Smooth muscle cell (in vitro differentiated cells): ENCODE measurements at regions not wholly inside any gene's neighbourhood (a gene's known extent, or its start where the extent isn't known, plus 50 kb on each side); places are given as distances from the start of the nearest gene placed in this dataset.

Experiments used
- DNase-seq: peaks from one replicate; lab custom pipeline; 2025; ENCODE audit not compliant: unreplicated experiment; lab: John Stamatoyannopoulos, UW
- H2AFZ ChIP-seq: fragments of 200-600 bp; sonication (generic); 2 replicates; pipeline ENCODE4 v1.6.0; 2016; ENCODE audit warnings: antibody characterized with exemption, low read depth, mild to moderate bottlenecking
- H3F3A ChIP-seq: fragments of 200-600 bp; sonication (generic); 2 replicates; pipeline ENCODE4 v1.6.0; 2017; ENCODE audit warnings: antibody characterized with exemption, low read depth
- H3K27ac ChIP-seq: fragments of 200-600 bp; sonication (generic); 2 replicates; pipeline ENCODE4 v1.5.1; 2016; ENCODE audit warnings: low read depth, mild to moderate bottlenecking
- H3K27me3 ChIP-seq: fragments of 200-600 bp; sonication (generic); 2 replicates; pipeline ENCODE4 v1.6.1; 2016; ENCODE audit warnings: low read depth, mild to moderate bottlenecking
- H3K36me3 ChIP-seq: fragments of 200-600 bp; sonication (generic); 2 replicates; pipeline ENCODE4 v1.5.1; 2016; ENCODE audit warnings: low read depth
- H3K4me1 ChIP-seq: fragments of 200-600 bp; sonication (generic); 2 replicates; pipeline ENCODE4 v1.5.1; 2016; ENCODE audit warnings: low read depth
- H3K4me2 ChIP-seq: fragments of 200-600 bp; sonication (generic); 2 replicates; pipeline ENCODE4 v1.6.0; 2016; ENCODE audit warnings: mild to moderate bottlenecking
- H3K4me3 ChIP-seq: fragments of 200-600 bp; sonication (generic); 2 replicates; pipeline ENCODE4 v1.5.1; 2016; ENCODE audit warnings: mild to moderate bottlenecking
- H3K79me2 ChIP-seq: fragments of 200-600 bp; sonication (generic); 2 replicates; pipeline ENCODE4 v1.6.0; 2016; ENCODE audit warnings: low read depth, mild to moderate bottlenecking
- H3K9ac ChIP-seq: fragments of 200-600 bp; sonication (generic); 2 replicates; pipeline ENCODE4 v1.6.0; 2016; ENCODE audit warnings: low read depth
- H3K9me3 ChIP-seq: fragments of 200-600 bp; sonication (generic); replicated peaks from 2 replicates; pipeline ENCODE4 v1.5.1; 2016; ENCODE audit warnings: low read depth
- H4K20me1 ChIP-seq: fragments of 200-600 bp; sonication (generic); 2 replicates; pipeline ENCODE4 v1.6.0; 2016; ENCODE audit warnings: low read depth
- WGBS: methylation state at CpG from one replicate; pipeline ENCODE4 v1.1.7; 2016; ENCODE audit warnings: low lambda C conversion rate; 5-methylcytosine and 5-hydroxymethylcytosine counted together
- TF ChIP-seq, protein P1 (sequence below): fragments of 200-600 bp; sonication (generic); IDR thresholded peaks from 2 replicates; pipeline ENCODE4 v1.5.1; 2017; ENCODE audit warnings: borderline replicate concordance, mild to moderate bottlenecking, antibody characterized with exemption; ENCODE audit not compliant: insufficient read depth, poor library complexity, severe bottlenecking

GRCh38 chr21:16573578-16573977 lies 843.8 kb downstream of the USP25 start:
- peak overlapping the region; percentile 73 for H3K27ac ChIP-seq
- no peaks in the 10 kb centered on the region for H3K36me3 ChIP-seq
- H4K20me1 ChIP-seq = no peaks in the 10 kb centered on the region
- whole genome bisulfite sequencing = 39% methylated on average over 1 of the region's 1 CpG
- peak overlapping the region; percentile 71 for H2AFZ ChIP-seq
- TF ChIP-seq, protein P1, sequence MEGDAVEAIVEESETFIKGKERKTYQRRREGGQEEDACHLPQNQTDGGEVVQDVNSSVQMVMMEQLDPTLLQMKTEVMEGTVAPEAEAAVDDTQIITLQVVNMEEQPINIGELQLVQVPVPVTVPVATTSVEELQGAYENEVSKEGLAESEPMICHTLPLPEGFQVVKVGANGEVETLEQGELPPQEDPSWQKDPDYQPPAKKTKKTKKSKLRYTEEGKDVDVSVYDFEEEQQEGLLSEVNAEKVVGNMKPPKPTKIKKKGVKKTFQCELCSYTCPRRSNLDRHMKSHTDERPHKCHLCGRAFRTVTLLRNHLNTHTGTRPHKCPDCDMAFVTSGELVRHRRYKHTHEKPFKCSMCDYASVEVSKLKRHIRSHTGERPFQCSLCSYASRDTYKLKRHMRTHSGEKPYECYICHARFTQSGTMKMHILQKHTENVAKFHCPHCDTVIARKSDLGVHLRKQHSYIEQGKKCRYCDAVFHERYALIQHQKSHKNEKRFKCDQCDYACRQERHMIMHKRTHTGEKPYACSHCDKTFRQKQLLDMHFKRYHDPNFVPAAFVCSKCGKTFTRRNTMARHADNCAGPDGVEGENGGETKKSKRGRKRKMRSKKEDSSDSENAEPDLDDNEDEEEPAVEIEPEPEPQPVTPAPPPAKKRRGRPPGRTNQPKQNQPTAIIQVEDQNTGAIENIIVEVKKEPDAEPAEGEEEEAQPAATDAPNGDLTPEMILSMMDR = no peak
- H3K9me3 ChIP-seq = no peaks in the 10 kb centered on the region
- H3K79me2 ChIP-seq = no peaks in the 10 kb centered on the region
- H3K4me2 ChIP-seq = peak overlapping the region; percentile 62
- no peak overlapping the region for H3K9ac ChIP-seq
- no peaks in the 10 kb centered on the region for H3F3A ChIP-seq
- no peak for DNase-seq
- no peak overlapping the region for H3K4me3 ChIP-seq
- no peaks in the 10 kb centered on the region for H3K27me3 ChIP-seq
- peaks cover 8% of the 10 kb centered on the region for H3K4me1 ChIP-seq

GRCh38 chr21:16577975-16578374 lies 848.2 kb downstream of the USP25 start:
- H3K4me3 ChIP-seq = no peak overlapping the region
- H3K36me3 ChIP-seq = no peaks in the 10 kb centered on the region
- TF ChIP-seq, protein P1 = no peak
- H3K9ac ChIP-seq = no peak overlapping the region
- no peaks in the 10 kb centered on the region for H3K4me1 ChIP-seq
- H3K27ac ChIP-seq = no peak overlapping the region
- no peaks in the 10 kb centered on the region for H3K9me3 ChIP-seq
- H4K20me1 ChIP-seq = no peaks in the 10 kb centered on the region
- WGBS = 91% methylated on average over 1 of the region's 1 CpG
- no peak overlapping the region for H3K4me2 ChIP-seq
- H3F3A ChIP-seq = no peaks in the 10 kb centered on the region
- no peaks in the 10 kb centered on the region for H3K79me2 ChIP-seq
- no peaks in the 10 kb centered on the region for H3K27me3 ChIP-seq
- peak overlapping the region; percentile 32 for H2AFZ ChIP-seq
- DNase-seq = no peak

DNA sequence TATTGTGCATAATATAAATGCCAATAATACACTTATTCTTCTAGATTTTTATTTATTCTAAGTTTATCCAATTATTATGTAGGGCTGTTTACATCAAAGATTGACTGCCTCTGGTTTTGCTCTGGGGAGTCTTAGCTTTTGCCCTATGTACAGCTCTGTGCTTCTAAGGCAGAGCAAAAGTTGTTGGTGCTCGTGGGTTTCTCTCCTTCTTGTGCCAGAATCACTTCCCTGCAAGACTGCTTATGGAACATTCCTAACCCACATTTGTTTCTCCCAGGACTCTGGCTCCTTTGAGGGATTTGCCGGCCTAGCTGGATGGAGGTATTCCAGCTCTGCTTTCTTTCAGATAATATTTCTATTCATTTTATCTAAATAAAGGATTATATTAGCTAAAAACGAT lies 849.1 kb downstream of the USP25 start:
- DNase-seq = no peak
- H3K9me3 ChIP-seq = no peaks in the 10 kb centered on the region
- no peaks in the 10 kb centered on the region for H3K4me1 ChIP-seq
- no peaks in the 10 kb centered on the region for H3K27me3 ChIP-seq
- no peak overlapping the region for H3K4me2 ChIP-seq
- WGBS = 33% methylated on average over 3 of the region's 3 CpGs
- no peaks in the 10 kb centered on the region for H4K20me1 ChIP-seq
- H3F3A ChIP-seq = no peaks in the 10 kb centered on the region
- H3K27ac ChIP-seq = no peak overlapping the region
- TF ChIP-seq, protein P1 = no peak
- no peaks in the 10 kb centered on the region for H3K36me3 ChIP-seq
- H3K9ac ChIP-seq = no peak overlapping the region
- H3K4me3 ChIP-seq = no peak overlapping the region
- H3K79me2 ChIP-seq = no peaks in the 10 kb centered on the region
- peak overlapping the region; percentile 32 for H2AFZ ChIP-seq

DNA sequence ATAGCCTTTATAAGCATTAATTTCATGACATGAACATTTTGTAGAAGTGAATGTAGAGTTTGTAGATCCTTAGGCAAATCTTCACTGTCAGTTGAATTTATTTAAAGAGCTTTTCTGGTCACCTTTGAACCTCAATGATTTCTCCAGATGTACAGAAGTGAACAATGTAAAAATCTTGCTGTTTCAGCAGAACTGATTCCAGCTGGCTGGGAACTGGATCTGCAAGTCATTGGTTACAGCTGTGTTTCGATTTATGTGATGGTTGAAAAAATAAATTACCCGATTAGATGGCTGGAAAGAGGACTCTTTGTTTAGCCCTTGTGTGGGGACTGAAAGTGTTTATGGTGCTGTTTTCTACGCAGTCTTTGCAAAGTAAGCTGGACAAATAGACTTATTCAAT lies 849.8 kb downstream of the USP25 start:
- peak overlapping the region; percentile 9 for H3K4me2 ChIP-seq

More for the DNA sequence above, 849.8 kb downstream of the USP25 start:
- TF ChIP-seq, protein P1 = no peak
- Histone ChIP-seq H3F3A (no peaks in the 10 kb centered on the region), H3K27me3 (no peaks in the 10 kb centered on the region), H3K79me2 (no peaks in the 10 kb centered on the region), H2AFZ (peak overlapping the region; percentile 49), H3K36me3 (no peaks in the 10 kb centered on the region), H3K27ac (no peak overlapping the region), H3K9ac (no peak overlapping the region), H4K20me1 (no peaks in the 10 kb centered on the region), H3K4me3 (no peak overlapping the region), H3K4me1 (no peaks in the 10 kb centered on the region), H3K9me3 (no peaks in the 10 kb centered on the region)
- DNase-seq = no peak
- 46% methylated on average over 3 of the region's 3 CpGs for WGBS
